ENCODE measurements at regions not wholly inside any gene's neighbourhood (a gene's known extent, or its start where the extent isn't known, plus 50 kb on each side); places are given as distances from the start of the nearest gene placed in this dataset.

- Mint-ChIP-seq H3K27me3 (ENCODE audit: insufficient read depth) (no peaks in the 10 kb centered on the region), H3K4me3 (no peak overlapping the region), H3K4me1 (ENCODE audit: low read depth) (no peaks in the 10 kb centered on the region), H3K36me3 (ENCODE audit: low read depth) (no peaks in the 10 kb centered on the region), H3K27ac (no peak overlapping the region), H3K9me3 (no peaks in the 10 kb centered on the region)
- DNase-seq (ENCODE audit: low spot score), result no peak
- intact Hi-C loops (cut with micrococcal nuclease), result no loop called here
Measured at GRCh38 chr15:47366884-47367283, 350.4 kb upstream of the SEMA6D start.

DNA sequence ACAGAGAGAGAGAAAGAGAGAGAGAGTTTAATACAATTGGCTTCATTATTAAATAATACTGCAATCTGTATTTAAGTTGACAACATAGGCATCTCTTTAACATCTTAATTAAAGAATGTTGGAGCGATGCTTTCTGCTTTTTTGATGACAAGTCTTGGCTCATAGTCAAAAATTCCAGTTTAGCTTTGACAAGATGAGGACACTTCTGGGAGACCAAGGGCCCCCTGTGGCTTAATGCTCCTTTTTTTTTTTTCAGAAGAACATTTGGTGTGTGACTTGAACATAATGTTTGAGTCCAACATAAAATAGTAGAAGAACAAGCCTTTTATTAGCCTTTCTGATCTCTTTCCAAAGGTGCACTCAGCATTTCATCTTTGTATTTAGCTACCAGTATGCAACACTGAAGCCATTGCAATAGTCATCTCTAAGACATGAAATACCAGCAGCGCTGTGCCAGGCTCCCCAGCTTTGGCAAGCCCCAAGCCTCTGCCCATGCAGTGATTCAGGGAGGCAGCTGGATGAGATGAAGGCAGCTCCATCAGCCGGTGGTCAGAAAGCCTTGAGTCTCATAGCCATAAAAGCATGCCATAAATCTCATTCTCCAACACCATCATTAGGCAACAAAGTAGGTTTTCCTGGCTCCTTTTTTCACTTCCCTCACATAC, 349.4 kb upstream of the SEMA6D start:
- Mint-ChIP-seq H3K4me1 (ENCODE audit: low read depth) (no peaks in the 10 kb centered on the region), H3K36me3 (ENCODE audit: low read depth) (no peaks in the 10 kb centered on the region), H3K9me3 (no peaks in the 10 kb centered on the region), H3K4me3 (no peak overlapping the region), H3K27me3 (ENCODE audit: insufficient read depth) (no peaks in the 10 kb centered on the region), H3K27ac (no peak overlapping the region)
- intact Hi-C loops (cut with micrococcal nuclease), result no loop called here
- DNase-seq (ENCODE audit: low spot score), result no peak

- H3K27ac Mint-ChIP-seq, result no peak overlapping the region
- H3K4me3 Mint-ChIP-seq, result no peak overlapping the region
- intact Hi-C loops (cut with micrococcal nuclease), result no loop called here
- H3K9me3 Mint-ChIP-seq, result no peaks in the 10 kb centered on the region
- no peaks in the 10 kb centered on the region for H3K27me3 Mint-ChIP-seq (ENCODE audit: insufficient read depth)
- DNase-seq (ENCODE audit: low spot score), result no peak
- H3K4me1 Mint-ChIP-seq (ENCODE audit: low read depth), result no peaks in the 10 kb centered on the region
- no peaks in the 10 kb centered on the region for H3K36me3 Mint-ChIP-seq (ENCODE audit: low read depth)
Measured at GRCh38 chr15:47371939-47372338, 345.4 kb upstream of the SEMA6D start.

DNA sequence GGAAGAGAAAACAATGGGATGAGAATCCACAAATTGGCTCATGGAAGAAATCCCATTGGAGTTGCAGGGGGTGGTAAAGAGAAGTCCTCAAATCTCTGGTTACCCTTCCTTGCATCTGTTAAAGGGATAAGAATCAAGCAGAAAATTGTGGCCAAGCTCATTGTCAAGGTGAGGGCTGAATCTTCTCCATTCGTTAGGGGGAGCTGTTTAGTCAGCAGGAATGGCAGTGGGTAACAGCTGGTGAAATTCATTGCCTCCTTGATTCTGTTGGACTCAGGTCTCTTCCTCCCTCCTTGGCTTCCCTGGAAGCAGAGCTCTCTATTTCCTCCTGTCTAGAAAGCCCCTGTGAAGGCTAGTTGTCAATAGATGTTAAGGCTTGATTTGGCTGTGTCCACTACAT, 343.1 kb upstream of the SEMA6D start:
- Mint-ChIP-seq H3K4me1 (ENCODE audit: low read depth) (no peaks in the 10 kb centered on the region), H3K27ac (no peak overlapping the region), H3K9me3 (no peaks in the 10 kb centered on the region), H3K4me3 (no peak overlapping the region), H3K27me3 (ENCODE audit: insufficient read depth) (no peaks in the 10 kb centered on the region), H3K36me3 (ENCODE audit: low read depth) (no peaks in the 10 kb centered on the region)
- no peak for DNase-seq (ENCODE audit: low spot score)
- intact Hi-C loops (cut with micrococcal nuclease), result no loop called here

GRCh38 chr15:47376190-47376589, 341.1 kb upstream of the SEMA6D start:
- no peaks in the 10 kb centered on the region for H3K9me3 Mint-ChIP-seq
- H3K36me3 Mint-ChIP-seq (ENCODE audit: low read depth), result no peaks in the 10 kb centered on the region
- no peak overlapping the region for H3K27ac Mint-ChIP-seq
- no peak overlapping the region for H3K4me3 Mint-ChIP-seq
- H3K4me1 Mint-ChIP-seq (ENCODE audit: low read depth), result no peaks in the 10 kb centered on the region
- no peaks in the 10 kb centered on the region for H3K27me3 Mint-ChIP-seq (ENCODE audit: insufficient read depth)
- no peak for DNase-seq (ENCODE audit: low spot score)
- intact Hi-C loops (cut with micrococcal nuclease), result no loop called here

- no peak for DNase-seq (ENCODE audit: low spot score)
- no peaks in the 10 kb centered on the region for H3K36me3 Mint-ChIP-seq (ENCODE audit: low read depth)
- H3K4me3 Mint-ChIP-seq, result no peak overlapping the region
- no peak overlapping the region for H3K27ac Mint-ChIP-seq
- no peaks in the 10 kb centered on the region for H3K27me3 Mint-ChIP-seq (ENCODE audit: insufficient read depth)
- intact Hi-C loops (cut with micrococcal nuclease), result no loop called here
- no peaks in the 10 kb centered on the region for H3K9me3 Mint-ChIP-seq
- no peaks in the 10 kb centered on the region for H3K4me1 Mint-ChIP-seq (ENCODE audit: low read depth)
Measured at GRCh38 chr15:47377465-47377864, 339.8 kb upstream of the SEMA6D start.

DNA sequence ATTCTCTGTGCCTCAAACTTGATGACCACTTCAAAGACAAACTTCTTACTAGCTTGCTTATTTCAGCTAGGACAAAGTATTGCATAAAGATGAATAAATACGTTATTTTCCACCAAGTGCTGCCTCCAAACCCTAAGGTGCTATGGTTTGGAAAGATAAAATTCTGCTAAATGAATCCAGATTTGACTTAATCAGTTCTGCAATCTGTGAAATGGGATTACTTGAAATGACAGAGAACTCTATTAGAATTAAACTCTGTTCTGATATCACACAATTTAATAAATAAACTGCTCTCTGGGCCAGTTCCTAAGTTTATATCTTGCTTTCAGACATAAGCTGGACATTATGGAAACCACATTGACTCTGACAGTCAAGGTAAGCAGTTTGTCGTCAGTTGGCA, 338.8 kb upstream of the SEMA6D start:
- Mint-ChIP-seq H3K4me3 (no peak overlapping the region), H3K27ac (no peak overlapping the region), H3K27me3 (ENCODE audit: insufficient read depth) (no peaks in the 10 kb centered on the region), H3K36me3 (ENCODE audit: low read depth) (no peaks in the 10 kb centered on the region), H3K4me1 (ENCODE audit: low read depth) (no peaks in the 10 kb centered on the region), H3K9me3 (no peaks in the 10 kb centered on the region)
- intact Hi-C loops (cut with micrococcal nuclease), result no loop called here
- DNase-seq (ENCODE audit: low spot score), result no peak

DNA sequence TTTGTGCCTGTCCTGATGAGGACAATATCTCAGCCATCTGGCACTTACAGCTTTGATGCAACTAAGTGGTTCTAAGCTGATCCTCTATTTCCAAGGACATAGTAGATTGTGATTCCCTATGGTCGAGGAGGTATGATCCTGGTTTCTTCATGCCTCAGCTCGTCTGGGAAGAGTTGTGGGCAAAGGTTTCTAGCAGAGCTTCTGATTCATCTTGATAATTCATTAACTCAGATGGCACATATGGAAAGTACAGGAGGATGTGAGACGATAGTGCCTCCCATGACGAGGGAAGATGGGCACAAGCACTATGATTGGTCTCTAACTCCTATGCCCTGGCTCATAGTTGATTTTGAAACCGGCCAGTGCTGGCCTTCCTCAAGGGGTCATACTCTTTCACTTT, 334.2 kb upstream of the SEMA6D start:
- DNase-seq (ENCODE audit: low spot score), result no peak
- Mint-ChIP-seq H3K4me1 (ENCODE audit: low read depth) (no peaks in the 10 kb centered on the region), H3K27ac (no peak overlapping the region), H3K27me3 (ENCODE audit: insufficient read depth) (no peaks in the 10 kb centered on the region), H3K9me3 (no peaks in the 10 kb centered on the region), H3K36me3 (ENCODE audit: low read depth) (no peaks in the 10 kb centered on the region), H3K4me3 (no peak overlapping the region)
- intact Hi-C loops (cut with micrococcal nuclease), result no loop called here

DNA sequence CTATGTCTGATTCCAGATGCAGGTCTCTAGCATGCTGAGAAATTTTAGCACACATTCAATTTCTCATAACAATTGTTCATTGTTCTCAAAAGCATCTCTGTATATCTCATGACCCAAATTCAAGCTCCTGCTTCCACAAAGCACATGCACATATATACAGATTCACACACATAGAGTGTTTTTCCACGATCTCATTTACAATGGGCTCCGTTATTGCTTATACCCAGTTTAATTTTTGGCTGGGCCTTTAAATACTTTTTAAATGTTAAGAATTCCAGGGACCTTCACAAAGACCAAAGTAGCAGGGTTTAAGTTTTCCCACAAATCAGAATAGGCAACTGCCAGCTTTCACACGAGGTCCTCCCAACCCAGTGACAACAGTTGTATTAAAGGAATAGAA, 333.5 kb upstream of the SEMA6D start:
- H3K4me3 Mint-ChIP-seq, result no peak overlapping the region
- no peaks in the 10 kb centered on the region for H3K4me1 Mint-ChIP-seq (ENCODE audit: low read depth)
- intact Hi-C loops (cut with micrococcal nuclease), result no loop called here
- H3K27ac Mint-ChIP-seq, result no peak overlapping the region
- no peaks in the 10 kb centered on the region for H3K36me3 Mint-ChIP-seq (ENCODE audit: low read depth)
- DNase-seq (ENCODE audit: low spot score), result no peak
- H3K9me3 Mint-ChIP-seq, result no peaks in the 10 kb centered on the region
- no peaks in the 10 kb centered on the region for H3K27me3 Mint-ChIP-seq (ENCODE audit: insufficient read depth)

DNA sequence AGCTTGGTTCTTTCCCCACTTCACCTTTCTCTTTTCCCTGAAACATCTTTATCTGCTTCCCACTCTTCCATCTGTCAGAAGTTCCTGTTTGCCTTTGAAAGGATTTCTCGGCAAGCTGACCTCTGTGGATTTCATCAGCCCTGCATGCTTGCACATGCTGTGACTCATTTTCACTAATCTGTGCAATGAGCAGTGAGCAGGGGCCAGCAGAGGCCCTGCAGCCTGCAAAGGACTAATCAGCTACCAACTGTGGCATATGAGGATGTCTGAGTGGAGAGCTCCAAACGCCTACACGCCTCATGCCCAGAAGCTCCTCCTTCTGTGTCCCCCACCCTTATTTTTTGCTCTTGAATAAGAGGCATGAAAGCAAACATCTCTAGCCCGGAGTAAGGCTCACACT, 333.0 kb upstream of the SEMA6D start:
- no peaks in the 10 kb centered on the region for H3K9me3 Mint-ChIP-seq
- no peaks in the 10 kb centered on the region for H3K36me3 Mint-ChIP-seq (ENCODE audit: low read depth)
- no peaks in the 10 kb centered on the region for H3K27me3 Mint-ChIP-seq (ENCODE audit: insufficient read depth)
- no peak overlapping the region for H3K4me3 Mint-ChIP-seq
- no peaks in the 10 kb centered on the region for H3K4me1 Mint-ChIP-seq (ENCODE audit: low read depth)
- intact Hi-C loops (cut with micrococcal nuclease), result no loop called here
- no peak for DNase-seq (ENCODE audit: low spot score)
- H3K27ac Mint-ChIP-seq, result no peak overlapping the region

GRCh38 chr15:47384776-47385175, 332.5 kb upstream of the SEMA6D start:
- Mint-ChIP-seq H3K9me3 (no peaks in the 10 kb centered on the region), H3K27me3 (ENCODE audit: insufficient read depth) (no peaks in the 10 kb centered on the region), H3K4me1 (ENCODE audit: low read depth) (no peaks in the 10 kb centered on the region), H3K4me3 (no peak overlapping the region), H3K36me3 (ENCODE audit: low read depth) (no peaks in the 10 kb centered on the region), H3K27ac (no peak overlapping the region)
- DNase-seq (ENCODE audit: low spot score), result no peak
- intact Hi-C loops (cut with micrococcal nuclease), result no loop called here

DNA sequence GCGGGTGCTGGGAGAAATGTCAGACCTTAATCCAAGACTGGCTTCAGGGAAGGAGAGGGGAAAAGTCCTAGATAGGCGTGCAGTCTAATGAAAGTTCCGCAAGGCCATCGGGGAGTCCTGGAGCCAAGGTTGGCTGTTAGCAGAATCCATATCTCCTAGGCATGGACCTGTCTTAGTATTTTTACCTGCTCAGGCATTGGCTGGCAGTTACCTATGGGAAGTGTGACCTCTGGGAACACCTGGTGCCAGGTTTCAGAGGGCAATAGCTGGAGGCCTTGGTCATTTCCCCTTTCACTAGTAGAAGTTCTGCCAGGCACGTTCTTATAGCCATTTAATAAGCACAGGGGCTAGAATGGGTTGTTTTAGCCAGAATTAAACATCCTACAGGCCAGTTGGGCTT, 330.8 kb upstream of the SEMA6D start:
- no peaks in the 10 kb centered on the region for H3K9me3 Mint-ChIP-seq
- intact Hi-C loops (cut with micrococcal nuclease), result no loop called here
- H3K4me3 Mint-ChIP-seq, result no peak overlapping the region
- no peaks in the 10 kb centered on the region for H3K27me3 Mint-ChIP-seq (ENCODE audit: insufficient read depth)
- no peaks in the 10 kb centered on the region for H3K36me3 Mint-ChIP-seq (ENCODE audit: low read depth)
- DNase-seq (ENCODE audit: low spot score), result no peak
- no peak overlapping the region for H3K27ac Mint-ChIP-seq
- H3K4me1 Mint-ChIP-seq (ENCODE audit: low read depth), result no peaks in the 10 kb centered on the region

GRCh38 chr15:47388299-47388698, 329.0 kb upstream of the SEMA6D start:
- H3K9me3 Mint-ChIP-seq, result no peaks in the 10 kb centered on the region
- DNase-seq (ENCODE audit: low spot score), result no peak
- intact Hi-C loops (cut with micrococcal nuclease), result no loop called here
- H3K27ac Mint-ChIP-seq, result no peak overlapping the region
- no peaks in the 10 kb centered on the region for H3K27me3 Mint-ChIP-seq (ENCODE audit: insufficient read depth)
- H3K4me3 Mint-ChIP-seq, result no peak overlapping the region
- no peaks in the 10 kb centered on the region for H3K36me3 Mint-ChIP-seq (ENCODE audit: low read depth)
- no peaks in the 10 kb centered on the region for H3K4me1 Mint-ChIP-seq (ENCODE audit: low read depth)

DNA sequence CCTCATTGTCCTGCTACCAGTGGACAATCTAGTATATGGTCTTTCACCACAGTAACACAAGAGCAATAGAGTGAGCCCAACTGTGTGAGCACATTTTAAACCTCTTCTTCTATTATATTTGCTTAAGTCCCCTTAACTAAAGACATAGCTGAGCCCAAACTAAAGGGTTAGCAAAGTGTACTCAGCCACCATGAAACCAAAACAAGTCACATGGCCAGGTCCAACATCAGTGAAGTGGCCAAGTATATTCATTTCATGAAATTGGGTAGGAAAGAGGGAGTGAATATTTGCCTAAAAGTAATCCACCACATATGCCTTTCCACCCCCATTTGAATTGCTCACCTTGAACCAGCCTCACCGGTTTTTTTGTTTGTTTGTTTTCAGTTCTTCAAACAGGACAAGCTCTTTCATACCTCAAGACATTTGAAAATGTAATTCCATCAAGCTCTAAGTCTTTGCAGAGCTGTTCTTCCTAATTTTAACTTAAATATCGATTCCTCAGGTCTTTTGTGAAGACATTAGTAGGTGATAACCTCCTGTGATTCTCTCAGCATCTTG, 327.0 kb upstream of the SEMA6D start:
- H3K27ac Mint-ChIP-seq, result no peak overlapping the region
- no peaks in the 10 kb centered on the region for H3K4me1 Mint-ChIP-seq (ENCODE audit: low read depth)
- H3K9me3 Mint-ChIP-seq, result no peaks in the 10 kb centered on the region
- H3K4me3 Mint-ChIP-seq, result no peak overlapping the region
- intact Hi-C loops (cut with micrococcal nuclease), result no loop called here
- no peak for DNase-seq (ENCODE audit: low spot score)
- H3K27me3 Mint-ChIP-seq (ENCODE audit: insufficient read depth), result no peaks in the 10 kb centered on the region
- H3K36me3 Mint-ChIP-seq (ENCODE audit: low read depth), result no peaks in the 10 kb centered on the region
